RPMI8226 (cell line): ENCODE measurements at regions not wholly inside any gene's neighbourhood (a gene's known extent, or its start where the extent isn't known, plus 50 kb on each side); places are given as distances from the start of the nearest gene placed in this dataset.
"Not testable (repeated sequence)": the region's sequence is repeated elsewhere in the genome, so short reads cannot be mapped to it uniquely, and the experiment has no call there.

Experiments used
- DNase-seq: peaks from one replicate; pipeline ENCODE4 v3.0.0-alpha.2; 2015

DNA sequence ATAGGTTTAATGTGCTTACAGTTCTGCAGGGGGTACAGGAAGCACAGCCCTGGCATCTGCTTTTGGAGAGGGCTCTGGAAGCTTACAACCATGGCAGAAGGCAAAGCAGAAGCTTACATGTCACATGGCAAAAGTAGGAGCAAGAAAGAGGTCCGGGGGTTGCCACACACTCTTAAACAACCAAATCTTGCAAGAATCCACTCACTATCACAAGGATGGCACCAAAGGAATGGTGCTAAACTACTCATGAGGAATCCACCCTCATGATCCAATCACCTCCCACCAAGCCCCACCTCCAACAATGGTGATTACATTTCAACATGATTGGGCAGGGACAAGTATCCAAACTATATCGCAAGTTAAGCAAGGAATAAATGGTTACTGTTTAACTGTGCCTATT, 255.8 kb upstream of the AVPR1A start:
- DNase-seq = no peak

GRCh38 chr12:63404611-63405010, 253.6 kb upstream of the AVPR1A start:
- no peak for DNase-seq

DNA sequence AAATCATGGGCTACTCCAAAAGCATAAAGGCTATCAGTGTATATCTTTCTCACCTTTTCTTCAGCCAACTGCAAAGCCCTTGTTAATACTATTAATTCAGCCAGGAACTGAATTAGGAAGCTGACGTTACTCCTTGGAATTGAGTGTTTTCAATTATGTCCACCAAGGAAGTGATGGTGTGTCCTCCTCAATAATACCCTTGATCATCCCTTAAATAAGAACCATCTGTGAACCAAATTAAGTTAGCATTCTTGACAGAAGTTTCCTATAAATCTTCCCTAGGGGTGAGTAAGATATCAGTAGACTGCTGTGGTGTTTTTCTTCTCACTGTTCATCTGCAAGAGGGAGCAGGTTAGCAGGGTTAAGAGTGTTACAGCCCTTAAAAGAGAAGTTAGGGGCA, 252.3 kb upstream of the AVPR1A start:
- no peak for DNase-seq

DNA sequence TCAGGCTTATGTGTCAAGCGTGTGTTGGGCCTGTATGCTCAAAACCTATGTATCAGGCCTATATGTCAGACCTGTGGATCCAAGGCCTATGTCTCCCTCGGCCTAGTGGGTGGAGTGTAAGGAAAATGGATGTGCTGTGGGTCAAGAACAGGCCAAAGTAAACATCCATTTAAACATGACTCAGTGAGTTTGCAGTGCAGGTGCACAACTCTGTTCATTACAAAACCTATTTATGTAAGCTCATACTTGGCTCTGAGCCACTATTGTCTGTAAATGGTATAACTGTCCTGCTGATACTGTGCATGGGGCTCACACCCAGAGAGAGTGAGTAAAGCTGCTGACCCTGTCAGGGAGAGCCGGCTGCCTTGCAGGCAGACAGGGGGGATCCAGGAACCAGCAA, 249.7 kb upstream of the AVPR1A start:
- peak; percentile 75 for DNase-seq

DNA sequence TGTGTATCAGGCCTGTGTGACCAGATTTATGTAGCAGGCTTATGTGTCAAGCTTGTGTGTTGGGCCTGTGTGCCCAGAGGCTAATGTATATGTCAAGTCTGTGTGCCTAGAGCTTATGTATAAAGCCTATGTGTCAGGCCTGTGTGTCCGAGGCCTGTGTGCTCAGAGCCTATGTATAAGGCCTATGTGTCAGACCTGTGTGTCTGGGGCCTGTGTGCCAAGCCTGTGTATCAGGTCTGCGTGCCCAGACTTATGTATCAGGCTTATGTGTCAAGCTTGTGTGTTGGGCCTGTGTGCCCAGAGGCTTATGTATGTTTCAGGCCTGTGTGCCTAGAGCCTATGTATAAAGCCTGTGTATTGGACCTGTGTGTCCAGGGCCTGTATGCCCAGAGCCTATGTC, 249.3 kb upstream of the AVPR1A start:
- DNase-seq = no peak

DNA sequence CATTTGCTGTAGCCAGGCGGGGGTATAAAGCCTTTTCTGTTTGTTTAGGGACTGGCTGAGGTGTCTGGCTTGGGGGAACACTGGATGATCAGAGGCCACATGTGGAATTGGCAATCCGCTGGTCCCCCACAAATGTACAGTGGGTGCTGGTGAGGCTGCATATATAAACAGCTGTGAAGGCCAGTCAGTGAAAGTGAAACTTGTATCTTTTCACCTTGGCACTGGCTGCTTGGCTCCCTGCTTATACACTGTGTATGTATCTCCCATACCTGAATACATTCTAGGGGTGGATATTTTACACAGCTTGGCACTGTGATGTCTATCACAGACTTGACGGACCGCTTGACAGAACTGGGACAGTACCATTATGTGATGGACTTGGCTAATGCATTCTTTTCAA, 246.8 kb upstream of the AVPR1A start:
- peak; percentile 18 for DNase-seq

- DNase-seq = no peak
These were observed 245.1 kb upstream of the AVPR1A start for GRCh38 chr12:63396135-63396534.

DNA sequence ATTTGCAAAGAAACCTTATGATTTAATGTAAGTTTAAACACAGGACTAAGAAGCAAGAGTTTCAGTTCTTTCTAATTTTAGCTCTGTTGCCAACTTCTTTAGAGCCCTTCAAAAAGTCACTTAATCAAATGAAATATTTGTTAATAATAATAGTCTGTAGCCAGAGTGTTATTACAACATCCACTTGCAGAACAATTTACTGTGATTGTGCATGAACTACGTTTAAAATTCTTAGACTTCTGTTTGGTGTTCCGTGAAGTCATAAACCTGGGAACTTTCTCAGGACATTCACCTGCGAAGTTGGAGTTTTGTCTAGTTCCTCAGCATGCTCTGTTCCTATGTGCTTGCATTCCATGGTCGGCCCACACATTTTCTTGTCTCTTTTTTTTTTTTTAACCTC, 244.0 kb upstream of the AVPR1A start:
- DNase-seq = no peak

DNA sequence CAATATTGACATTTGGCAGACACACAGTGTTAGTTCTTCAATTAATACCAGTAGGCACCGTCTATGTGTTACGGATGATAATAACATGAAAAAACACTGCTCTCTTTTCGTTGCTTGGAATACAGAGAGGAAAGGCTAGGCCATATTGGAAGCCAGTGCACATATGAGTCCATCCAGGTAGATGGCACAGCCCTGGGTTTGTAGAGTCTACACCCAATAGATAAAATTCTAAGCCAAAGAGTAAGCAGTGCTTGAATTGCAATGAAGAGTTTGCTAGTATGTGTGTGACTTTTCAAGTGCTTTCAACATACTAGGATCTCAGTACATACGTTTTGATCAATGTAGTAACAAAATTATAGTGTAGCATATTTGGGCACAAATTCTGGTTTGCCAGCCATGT, 243.3 kb upstream of the AVPR1A start:
- DNase-seq = no peak

DNA sequence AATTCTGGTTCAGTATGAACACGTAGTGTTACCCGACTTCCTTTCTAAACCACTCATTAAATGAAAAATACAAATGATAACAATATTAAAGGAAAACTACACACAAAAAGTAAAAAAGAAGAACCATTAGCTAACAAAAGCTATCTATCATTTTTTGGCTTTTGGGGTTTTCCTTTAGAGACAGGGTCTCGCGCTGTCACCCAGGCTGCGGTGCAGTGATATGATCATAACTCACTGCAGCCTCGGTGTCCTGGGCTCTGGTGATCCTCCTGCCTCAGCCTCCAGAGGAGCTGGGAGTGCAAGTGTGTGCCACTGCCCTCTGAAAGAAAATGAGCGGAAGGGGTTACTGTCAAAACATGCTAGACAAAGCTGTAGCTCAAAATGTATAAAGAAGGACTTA, 238.2 kb upstream of the AVPR1A start:
- no peak for DNase-seq

- no peak for DNase-seq
These were observed 236.8 kb upstream of the AVPR1A start for GRCh38 chr12:63387771-63388170.

DNA sequence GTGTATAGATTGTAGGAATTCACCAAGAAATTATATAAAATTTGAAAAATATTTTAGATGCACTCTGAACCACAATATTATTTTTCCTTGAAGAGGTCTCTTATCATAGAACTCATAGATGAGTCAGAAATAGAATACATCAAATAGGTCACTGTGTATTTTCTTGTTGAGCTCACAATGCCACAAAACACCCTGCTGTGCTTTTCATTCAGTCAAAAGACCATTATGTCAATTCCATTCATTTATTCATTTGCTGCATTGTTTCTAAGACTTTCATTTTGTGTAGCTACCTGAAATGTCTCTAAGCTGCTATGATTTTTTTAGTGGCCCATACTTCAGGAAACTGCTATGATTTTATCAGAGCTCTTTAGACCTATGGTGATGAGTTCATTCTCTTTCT, 231.9 kb upstream of the AVPR1A start:
- no peak for DNase-seq

- no peak for DNase-seq
These were observed 211.8 kb upstream of the AVPR1A start for GRCh38 chr12:63362791-63363190.

DNA sequence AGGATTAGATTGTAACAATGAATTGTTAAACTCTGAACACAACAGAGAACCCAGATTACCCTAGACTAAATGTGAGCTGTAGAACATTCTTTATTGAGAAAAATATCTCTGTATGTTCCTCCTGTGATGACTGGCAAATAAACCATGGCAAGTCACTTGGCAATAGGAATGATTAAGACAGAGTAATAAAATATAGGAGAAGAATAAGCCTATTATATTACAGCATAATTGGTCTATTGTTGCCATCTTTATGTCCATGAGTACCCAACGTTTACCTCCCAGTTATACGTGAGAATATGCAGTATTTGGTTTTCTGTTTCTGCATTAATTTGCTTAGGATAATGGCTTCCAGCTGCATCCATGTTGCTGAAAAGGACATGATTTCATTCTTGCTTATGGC, 211.2 kb upstream of the AVPR1A start:
- no peak for DNase-seq

- no peak for DNase-seq
These were observed 204.0 kb upstream of the AVPR1A start for GRCh38 chr12:63354969-63355368.

DNA sequence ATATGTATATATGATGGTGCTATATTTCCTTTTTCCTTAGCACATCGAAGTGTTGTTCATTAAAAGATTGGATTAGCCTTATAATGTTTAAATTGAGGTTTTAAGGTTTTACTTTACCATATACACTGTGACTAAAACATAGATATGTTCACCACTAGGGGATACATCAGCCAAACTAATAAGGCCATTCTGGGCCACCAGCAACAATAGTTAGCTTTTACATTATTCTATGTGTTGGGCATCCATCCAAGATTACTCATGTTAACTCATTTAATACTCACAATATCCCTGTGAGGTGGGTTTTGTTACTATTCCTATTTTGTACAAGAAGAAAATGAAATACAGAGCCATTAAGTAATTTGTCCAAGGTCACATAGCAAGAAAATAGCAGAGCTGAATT, 202.6 kb upstream of the AVPR1A start:
- DNase-seq = no peak

DNA sequence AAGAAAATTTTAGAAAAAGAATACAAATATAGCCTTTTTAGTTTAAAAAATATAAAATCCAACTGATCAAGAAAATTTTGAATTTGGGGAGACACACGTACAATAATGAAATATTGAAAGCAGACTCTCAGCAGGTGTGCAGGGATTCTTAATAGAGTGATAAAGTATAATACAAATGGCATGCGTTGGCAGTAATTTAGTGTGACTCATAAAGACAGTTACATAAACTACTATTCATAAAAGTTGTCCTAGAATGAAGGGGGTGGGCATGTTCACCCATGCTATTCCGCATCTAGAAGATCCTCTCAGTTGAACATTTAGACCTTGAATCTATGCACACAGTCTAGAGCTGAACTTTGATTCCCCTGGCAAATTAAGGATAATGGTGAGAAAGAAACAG, 200.4 kb upstream of the AVPR1A start:
- no peak for DNase-seq

- no peak for DNase-seq
These were observed 197.6 kb upstream of the AVPR1A start for GRCh38 chr12:63348556-63348955.

DNA sequence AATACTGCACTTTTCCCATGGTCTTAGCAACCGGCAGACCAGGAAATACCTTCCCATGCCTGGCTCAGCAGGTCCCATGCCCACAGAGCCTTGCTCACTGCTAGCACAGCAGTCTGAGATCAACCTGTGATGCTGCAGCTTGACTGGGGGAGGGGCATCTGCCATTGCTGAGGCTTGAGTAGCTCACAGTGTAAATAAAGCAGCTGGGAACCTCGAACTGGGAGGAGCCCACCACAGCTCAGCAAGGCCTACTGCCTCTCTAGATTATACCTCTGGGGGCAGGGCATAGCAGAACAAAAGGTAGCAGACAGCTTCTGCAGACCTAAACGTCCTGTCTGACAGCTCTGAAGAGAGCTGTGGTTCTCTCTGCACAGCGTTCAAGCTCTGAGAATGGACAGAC, 186.2 kb upstream of the AVPR1A start:
- DNase-seq = not testable (repeated sequence)

DNA sequence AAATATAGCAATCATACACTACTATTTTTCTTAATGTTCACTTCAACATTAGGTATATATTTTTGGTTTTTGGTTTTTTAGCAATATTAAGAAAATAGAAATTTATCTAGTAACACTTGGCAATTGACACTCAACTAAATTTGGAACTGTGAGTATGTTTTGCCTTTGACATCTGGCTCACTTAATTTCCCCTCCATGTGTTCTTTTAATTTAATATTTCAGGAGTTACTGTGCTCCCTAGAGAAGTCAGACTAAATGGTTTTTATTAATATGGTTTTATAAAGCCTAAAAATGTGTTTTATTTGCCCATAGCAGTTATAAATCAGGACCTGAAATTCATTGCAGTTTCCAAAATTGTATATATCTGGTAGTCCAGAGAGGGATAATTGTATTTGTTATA, 175.3 kb upstream of the AVPR1A start:
- DNase-seq = no peak

DNA sequence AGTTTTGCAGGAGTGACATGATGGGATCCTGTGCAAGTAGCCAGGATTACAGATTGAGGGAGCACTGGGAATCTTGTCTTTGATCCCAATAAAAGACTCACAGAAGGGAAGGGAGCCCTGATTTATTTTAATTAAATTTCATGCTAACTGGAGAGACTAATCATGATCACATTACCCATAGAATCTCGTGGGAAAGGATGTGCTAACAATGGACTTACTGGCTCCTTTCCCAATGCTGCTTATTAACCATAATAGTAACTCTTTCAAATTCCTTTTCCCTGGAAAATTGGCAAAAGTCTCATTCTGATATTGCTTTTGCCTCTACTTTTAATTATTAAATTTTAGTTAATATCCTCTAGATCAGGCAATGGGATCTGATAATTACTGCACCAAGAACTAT, 174.8 kb upstream of the AVPR1A start:
- DNase-seq = no peak

GRCh38 chr12:63323942-63324341, 172.9 kb upstream of the AVPR1A start:
- DNase-seq = no peak

DNA sequence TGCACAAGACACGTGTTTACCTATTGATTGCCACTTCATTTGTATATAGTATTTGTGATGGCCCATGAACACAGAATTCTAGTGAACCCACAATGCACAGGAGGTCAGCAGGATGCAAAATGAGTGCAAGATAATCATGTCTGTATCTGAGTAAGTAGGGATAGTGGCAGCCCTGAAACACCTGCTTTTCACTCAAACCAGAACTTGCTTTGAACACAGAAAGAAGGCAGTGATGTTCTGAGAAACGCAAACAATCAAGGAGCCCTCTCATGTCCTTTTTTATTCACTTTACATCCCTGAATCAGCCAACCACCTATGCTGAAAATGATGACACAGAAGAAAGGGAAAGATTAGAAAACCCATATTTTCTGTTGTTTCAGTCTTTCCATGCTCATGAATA, 170.4 kb upstream of the AVPR1A start:
- no peak for DNase-seq

DNA sequence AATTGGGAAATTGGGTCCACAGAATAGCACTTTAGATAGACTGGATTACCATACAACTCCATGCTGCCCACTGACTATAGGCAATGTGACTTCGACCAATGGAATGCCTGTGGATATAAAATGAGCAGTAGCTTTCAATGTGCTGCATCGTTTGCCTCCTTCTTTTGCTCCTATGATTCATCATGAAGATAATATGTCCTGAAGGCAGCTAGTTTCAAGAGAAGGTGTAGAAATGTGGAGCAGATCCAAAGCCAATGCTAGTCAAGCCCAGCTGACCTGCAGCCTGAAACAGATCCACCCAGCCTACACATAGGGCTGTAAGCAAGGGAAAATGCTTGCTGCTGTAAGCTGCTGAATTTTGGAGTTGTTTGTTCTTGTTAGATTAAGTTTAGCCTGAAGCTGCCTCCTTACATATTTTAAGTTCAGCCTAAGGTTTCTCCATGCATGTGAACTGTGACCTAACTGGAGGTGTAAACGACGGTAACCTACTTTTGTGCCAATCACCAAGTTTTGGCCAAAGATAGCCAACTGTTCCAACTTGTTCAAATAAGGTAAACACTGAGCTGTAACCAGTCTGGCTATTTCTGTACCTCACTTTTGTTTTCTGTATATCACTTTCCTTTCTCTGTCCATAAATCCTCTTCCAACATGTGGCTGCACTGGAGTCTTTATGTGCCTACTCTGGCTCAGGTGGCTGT, 169.1 kb upstream of the AVPR1A start:
- no peak for DNase-seq

DNA sequence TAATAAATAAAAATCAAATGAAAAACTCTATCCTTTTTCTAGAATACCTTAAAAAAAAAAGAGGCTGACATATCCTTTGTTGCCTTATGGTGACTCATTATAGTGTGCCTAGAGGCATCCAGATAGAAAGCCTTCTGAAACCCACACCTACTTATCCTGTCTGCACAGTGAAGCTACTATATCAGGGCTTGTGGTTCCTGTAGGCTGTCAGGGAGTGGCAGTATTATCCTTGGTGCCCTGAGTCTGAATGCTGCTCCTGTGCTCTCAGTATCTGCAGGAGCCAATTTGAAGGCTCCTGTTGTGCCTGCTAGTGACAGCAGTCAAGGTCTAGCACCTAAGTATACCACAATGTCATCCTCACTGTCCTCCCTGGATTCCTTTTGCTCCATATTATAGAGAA, 168.4 kb upstream of the AVPR1A start:
- DNase-seq = no peak

- DNase-seq = no peak
These were observed 167.9 kb upstream of the AVPR1A start for GRCh38 chr12:63318933-63319332.
